Activated CD8-positive, alpha-beta T cell treated with anti-CD3 and anti-CD28 coated beads for 36 hours (primary cell): ENCODE measurements at regions not wholly inside any gene's neighbourhood (a gene's known extent, or its start where the extent isn't known, plus 50 kb on each side); places are given as distances from the start of the nearest gene placed in this dataset.

Experiments used
- ATAC-seq: fragments of 200-7000 bp; cut with Tn5 transposase; one replicate; pipeline ENCODE4 v1.10.0; 2021; ENCODE audit warnings: mild to moderate bottlenecking, moderate library complexity
- CTCF ChIA-PET: fragments of 350-600 bp; sonication (Branson Sonifier 250); formaldehyde crosslinking; loops from one replicate; lab custom pipeline; 2021; ENCODE audit warnings: antibody characterized with exemption; lab: Charles Lee
- POLR2A ChIA-PET: fragments of 350-600 bp; sonication (Branson Sonifier 250); formaldehyde crosslinking; loops from one replicate; lab custom pipeline; 2021; ENCODE audit warnings: antibody characterized with exemption; lab: Charles Lee
- DNase-seq: peaks from one replicate; pipeline ENCODE4 v3.0.0-alpha.2; 2020
- H3K27ac Mint-ChIP-seq: one replicate; pipeline ENCODE4 v1.8.0; 2021; ENCODE audit warnings: mild to moderate bottlenecking, mixed read lengths
- H3K27me3 Mint-ChIP-seq: one replicate; pipeline ENCODE4 v1.8.0; 2021; ENCODE audit warnings: mixed read lengths
- H3K36me3 Mint-ChIP-seq: one replicate; pipeline ENCODE4 v1.8.0; 2021; ENCODE audit warnings: low read depth, mixed read lengths
- H3K4me1 Mint-ChIP-seq: one replicate; pipeline ENCODE4 v1.8.0; 2021; ENCODE audit warnings: low read depth, mixed read lengths
- H3K4me3 Mint-ChIP-seq: one replicate; pipeline ENCODE4 v1.8.0; 2021; ENCODE audit warnings: mild to moderate bottlenecking, moderate library complexity, mixed read lengths
- H3K9me3 Mint-ChIP-seq: one replicate; pipeline ENCODE4 v1.8.0; 2021; ENCODE audit warnings: mixed read lengths
- intact Hi-C: fragments of 100-400 bp; cut with micrococcal nuclease; formaldehyde crosslinking; loops from one replicate; pipeline ENCODE4 v1.10.0; 2022
- TF ChIP-seq, protein P1 (sequence below): fragments of 200-600 bp; IDR thresholded peaks from one replicate; pipeline ENCODE4 v1.8.0; 2022; ENCODE audit warnings: antibody characterized with exemption, mild to moderate bottlenecking

GRCh38 chr4:34258176-34258575, 1986.1 kb downstream of the ARAP2 start:
- no peaks in the 10 kb centered on the region for H3K4me1 Mint-ChIP-seq
- H3K9me3 Mint-ChIP-seq: peaks cover 14% of the 10 kb centered on the region
- TF ChIP-seq, protein P1, sequence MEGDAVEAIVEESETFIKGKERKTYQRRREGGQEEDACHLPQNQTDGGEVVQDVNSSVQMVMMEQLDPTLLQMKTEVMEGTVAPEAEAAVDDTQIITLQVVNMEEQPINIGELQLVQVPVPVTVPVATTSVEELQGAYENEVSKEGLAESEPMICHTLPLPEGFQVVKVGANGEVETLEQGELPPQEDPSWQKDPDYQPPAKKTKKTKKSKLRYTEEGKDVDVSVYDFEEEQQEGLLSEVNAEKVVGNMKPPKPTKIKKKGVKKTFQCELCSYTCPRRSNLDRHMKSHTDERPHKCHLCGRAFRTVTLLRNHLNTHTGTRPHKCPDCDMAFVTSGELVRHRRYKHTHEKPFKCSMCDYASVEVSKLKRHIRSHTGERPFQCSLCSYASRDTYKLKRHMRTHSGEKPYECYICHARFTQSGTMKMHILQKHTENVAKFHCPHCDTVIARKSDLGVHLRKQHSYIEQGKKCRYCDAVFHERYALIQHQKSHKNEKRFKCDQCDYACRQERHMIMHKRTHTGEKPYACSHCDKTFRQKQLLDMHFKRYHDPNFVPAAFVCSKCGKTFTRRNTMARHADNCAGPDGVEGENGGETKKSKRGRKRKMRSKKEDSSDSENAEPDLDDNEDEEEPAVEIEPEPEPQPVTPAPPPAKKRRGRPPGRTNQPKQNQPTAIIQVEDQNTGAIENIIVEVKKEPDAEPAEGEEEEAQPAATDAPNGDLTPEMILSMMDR: no peak
- no peak for ATAC-seq
- H3K4me3 Mint-ChIP-seq: no peak overlapping the region
- POLR2A ChIA-PET: no interaction called here
- no peak overlapping the region for H3K27ac Mint-ChIP-seq
- H3K27me3 Mint-ChIP-seq: no peaks in the 10 kb centered on the region
- intact Hi-C loops: no loop called here
- DNase-seq: no peak
- no peaks in the 10 kb centered on the region for H3K36me3 Mint-ChIP-seq
- CTCF ChIA-PET: no interaction called here

GRCh38 chr4:34261799-34262314, 1982.5 kb downstream of the ARAP2 start:
- no peaks in the 10 kb centered on the region for H3K27me3 Mint-ChIP-seq
- no peak for ATAC-seq
- no peaks in the 10 kb centered on the region for H3K4me1 Mint-ChIP-seq
- H3K4me3 Mint-ChIP-seq: no peak overlapping the region
- no peak for DNase-seq
- intact Hi-C loops: no loop called here
- no peaks in the 10 kb centered on the region for H3K36me3 Mint-ChIP-seq
- peaks cover 18% of the 10 kb centered on the region for H3K9me3 Mint-ChIP-seq
- POLR2A ChIA-PET: no interaction called here
- CTCF ChIA-PET: no interaction called here
- no peak overlapping the region for H3K27ac Mint-ChIP-seq
- TF ChIP-seq, protein P1: no peak

- H3K27ac Mint-ChIP-seq: no peak overlapping the region
- intact Hi-C loops: no loop called here
- CTCF ChIA-PET: no interaction called here
- POLR2A ChIA-PET: no interaction called here
- H3K9me3 Mint-ChIP-seq: peaks cover 10% of the 10 kb centered on the region
- no peak overlapping the region for H3K4me3 Mint-ChIP-seq
- ATAC-seq (no peak), DNase-seq (no peak)
- H3K27me3 Mint-ChIP-seq: no peaks in the 10 kb centered on the region
- no peaks in the 10 kb centered on the region for H3K36me3 Mint-ChIP-seq
- no peaks in the 10 kb centered on the region for H3K4me1 Mint-ChIP-seq
- TF ChIP-seq, protein P1: no peak
Observed at GRCh38 chr4:34269613-34270012, 1974.7 kb downstream of the ARAP2 start.

DNA sequence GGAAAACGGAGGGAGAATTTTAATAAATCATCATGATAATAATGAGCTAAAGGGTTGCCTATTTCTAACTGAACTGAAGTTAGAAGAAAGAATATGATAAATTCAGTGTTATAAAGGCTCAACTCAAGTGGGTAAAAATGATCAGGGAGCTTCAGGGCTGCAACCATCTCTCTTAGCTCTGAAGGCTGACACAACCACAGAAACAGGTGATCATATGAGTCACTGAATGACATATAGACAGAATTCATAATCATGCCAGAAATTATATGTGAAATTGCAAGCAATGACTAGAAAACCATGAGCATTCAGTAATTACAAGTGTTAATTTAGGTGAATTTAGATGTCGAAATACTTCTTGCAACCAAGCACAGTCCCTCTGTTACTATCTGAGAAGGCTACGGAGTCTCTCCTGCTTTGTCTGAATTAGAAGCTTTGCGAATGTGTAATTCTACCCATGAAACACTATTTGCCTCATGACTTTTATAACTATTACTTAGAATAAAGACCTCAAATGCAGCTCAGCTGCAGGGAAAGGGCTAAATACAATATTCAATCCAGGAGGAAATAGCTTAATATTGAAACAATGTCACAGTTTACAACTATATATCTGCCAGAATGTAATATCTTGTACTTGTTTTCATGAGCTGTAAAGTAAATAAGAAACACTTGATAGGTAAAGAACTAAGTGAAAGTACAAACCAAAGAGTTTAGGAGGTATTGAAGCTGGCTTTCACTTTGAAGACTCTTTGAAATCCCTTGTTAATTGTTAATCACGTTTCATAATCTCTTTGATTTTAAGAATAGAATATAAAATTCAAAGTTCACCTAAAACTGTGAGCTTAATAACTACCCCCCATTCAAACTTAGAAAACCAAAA, 1972.6 kb downstream of the ARAP2 start:
- intact Hi-C loops: no loop called here
- DNase-seq: no peak
- Mint-ChIP-seq H3K27ac (no peak overlapping the region), H3K4me3 (no peak overlapping the region), H3K27me3 (no peaks in the 10 kb centered on the region), H3K4me1 (no peaks in the 10 kb centered on the region), H3K36me3 (no peaks in the 10 kb centered on the region), H3K9me3 (peaks cover 9% of the 10 kb centered on the region)
- TF ChIP-seq, protein P1: no peak
- POLR2A ChIA-PET: no interaction called here
- CTCF ChIA-PET: no interaction called here
- no peak for ATAC-seq

- Mint-ChIP-seq H3K4me1 (no peaks in the 10 kb centered on the region), H3K27me3 (no peaks in the 10 kb centered on the region), H3K27ac (no peak overlapping the region), H3K4me3 (no peak overlapping the region), H3K36me3 (no peaks in the 10 kb centered on the region), H3K9me3 (peaks cover 7% of the 10 kb centered on the region)
- TF ChIP-seq, protein P1: no peak
- ChIA-PET CTCF (no interaction called here), POLR2A (no interaction called here)
- intact Hi-C loops: no loop called here
- DNase-seq (no peak), ATAC-seq (no peak)
Observed at GRCh38 chr4:34279011-34279410, 1965.3 kb downstream of the ARAP2 start.
